G401 (cell line): ENCODE measurements at regions not wholly inside any gene's neighbourhood (a gene's known extent, or its start where the extent isn't known, plus 50 kb on each side); places are given as distances from the start of the nearest gene placed in this dataset.
"Not testable (repeated sequence)": the region's sequence is repeated elsewhere in the genome, so short reads cannot be mapped to it uniquely, and the experiment has no call there.

ENCODE experiments used
- DNase-seq: peaks from one replicate; pipeline ENCODE4 v3.0.0-alpha.2; 2015; ENCODE audit warnings: low spot score
- in situ Hi-C: cut with HindIII; loops from 2 replicates; pipeline ENCODE4 v1.10.0; 2016; ENCODE audit warnings: low sequenced_read_pairs, mixed read lengths

DNA sequence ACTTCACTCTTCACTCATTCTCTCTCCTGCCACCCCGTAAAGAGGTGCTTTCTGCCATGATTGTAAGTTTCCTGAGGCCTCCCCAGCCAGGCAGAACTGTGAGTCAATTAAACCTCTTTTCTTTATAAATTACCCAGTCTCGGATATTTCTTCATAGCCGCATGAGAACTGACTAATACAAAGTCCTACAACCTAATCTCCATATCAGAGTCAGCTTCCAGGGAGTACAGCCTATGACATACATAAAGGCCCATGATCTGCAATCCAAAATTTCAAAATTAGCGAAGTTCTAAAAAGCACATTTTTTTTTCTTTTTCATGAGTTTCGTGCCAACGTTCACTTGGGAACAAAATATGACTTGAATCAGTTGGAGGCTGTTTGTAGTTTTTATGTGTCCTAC, 256.9 kb upstream of the DUSP10 start:
- no peak for DNase-seq
- in situ Hi-C loops = no loop called here

DNA sequence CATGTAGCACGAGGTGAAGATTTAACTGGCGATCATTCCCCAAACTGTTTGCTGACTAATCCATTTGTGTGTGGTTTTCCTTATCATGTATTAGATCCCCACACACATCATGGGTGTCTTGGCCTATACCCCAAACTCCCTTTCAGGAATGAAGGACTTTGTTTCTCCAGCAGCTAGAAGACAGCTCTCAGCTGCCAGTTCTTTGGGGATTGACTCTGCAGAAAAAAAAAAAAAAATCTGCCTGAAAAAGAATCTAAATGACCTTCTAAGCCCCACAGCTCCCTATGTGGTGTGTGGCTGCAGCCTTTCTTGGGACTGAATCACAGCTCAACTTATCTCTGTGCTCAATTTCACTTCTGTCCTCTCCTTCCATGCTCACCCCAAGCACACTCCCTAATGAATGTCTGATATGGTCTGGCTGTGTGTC, 256.3 kb upstream of the DUSP10 start:
- no peak for DNase-seq
- in situ Hi-C loops = no loop called here

DNA sequence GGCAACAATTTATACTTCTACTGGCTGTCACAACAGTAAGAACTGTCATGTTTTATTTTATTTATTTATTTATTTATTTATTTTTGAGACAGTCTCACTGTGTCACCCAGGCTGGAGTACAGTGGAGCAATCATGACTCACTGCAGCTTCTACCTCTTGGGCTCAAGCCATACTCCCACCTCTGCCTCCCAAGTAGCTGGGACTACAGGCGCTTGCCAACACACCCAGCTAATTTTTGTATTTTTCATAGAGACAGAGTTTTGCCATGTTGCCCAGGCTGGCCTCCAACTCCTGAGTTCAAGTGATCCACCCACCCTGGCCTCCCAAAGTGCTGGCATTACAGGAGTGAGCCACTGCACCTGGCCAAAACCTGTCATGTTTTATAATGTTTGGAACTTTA, 255.1 kb upstream of the DUSP10 start:
- DNase-seq, in situ Hi-C loops: not testable (repeated sequence)

DNA sequence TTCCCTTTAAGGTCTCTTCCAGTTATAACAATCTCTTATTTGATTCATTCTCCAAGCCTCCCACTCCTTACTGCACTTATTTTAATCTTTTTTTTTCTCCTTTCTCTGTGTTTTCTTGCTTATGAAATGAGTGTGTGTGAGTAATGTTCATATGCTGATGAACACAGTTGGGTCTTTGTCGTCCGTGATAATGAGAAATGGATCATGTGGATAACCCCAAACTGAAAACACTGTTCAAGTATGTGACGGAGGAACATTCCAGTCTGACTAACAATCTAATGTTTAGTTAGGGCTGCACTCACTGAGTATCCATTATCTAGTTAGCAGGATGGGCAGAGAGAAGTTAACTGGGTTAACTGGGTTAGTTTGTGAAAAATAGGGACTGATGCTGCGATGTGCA, 253.1 kb upstream of the DUSP10 start:
- DNase-seq = no peak
- in situ Hi-C loops = no loop called here

DNA sequence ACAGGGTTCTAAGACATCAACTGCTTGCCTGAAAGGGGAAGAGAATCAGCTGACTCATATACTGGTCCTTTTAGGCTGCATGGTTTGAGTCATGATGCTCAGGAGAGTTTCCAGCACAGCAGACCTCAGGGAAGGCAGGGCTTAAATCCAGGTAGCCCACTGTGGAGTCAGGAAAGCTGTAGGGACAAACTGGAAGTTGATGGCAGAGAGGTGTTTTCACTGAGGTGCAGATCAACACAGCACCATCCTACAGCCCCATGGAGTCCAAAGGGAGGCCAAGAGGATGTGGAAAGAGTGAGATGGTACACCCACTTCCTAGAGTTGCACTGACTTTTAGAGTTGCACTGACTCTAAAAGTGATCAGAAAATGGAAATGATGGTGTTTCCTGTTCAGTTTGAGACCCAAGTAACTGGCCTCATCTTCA, 252.4 kb upstream of the DUSP10 start:
- DNase-seq = no peak
- in situ Hi-C loops = no loop called here

DNA sequence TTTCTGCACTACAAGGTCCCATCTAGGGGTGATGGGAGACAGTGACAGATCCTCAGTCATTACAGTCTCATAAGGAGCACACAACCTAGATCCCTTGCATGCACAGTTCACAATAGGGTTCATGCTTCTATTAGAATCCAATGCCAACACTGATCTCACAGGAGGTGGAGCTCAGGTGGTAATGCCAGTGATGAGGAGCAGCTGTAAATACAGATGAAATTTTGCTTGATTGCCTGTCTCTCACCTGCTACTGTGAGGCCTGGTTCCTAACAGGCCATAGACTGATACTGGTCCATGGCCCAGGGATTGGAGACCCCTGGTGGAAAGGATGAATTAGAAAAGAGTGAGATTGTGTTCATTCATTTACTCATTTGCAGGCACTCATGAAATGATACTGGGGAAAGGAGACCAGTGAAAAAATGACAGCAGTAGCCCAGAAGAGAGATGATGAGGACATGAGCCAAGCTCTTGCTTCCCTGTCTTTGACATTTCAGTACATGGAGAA, 251.6 kb upstream of the DUSP10 start:
- no peak for DNase-seq
- in situ Hi-C loops = no loop called here

DNA sequence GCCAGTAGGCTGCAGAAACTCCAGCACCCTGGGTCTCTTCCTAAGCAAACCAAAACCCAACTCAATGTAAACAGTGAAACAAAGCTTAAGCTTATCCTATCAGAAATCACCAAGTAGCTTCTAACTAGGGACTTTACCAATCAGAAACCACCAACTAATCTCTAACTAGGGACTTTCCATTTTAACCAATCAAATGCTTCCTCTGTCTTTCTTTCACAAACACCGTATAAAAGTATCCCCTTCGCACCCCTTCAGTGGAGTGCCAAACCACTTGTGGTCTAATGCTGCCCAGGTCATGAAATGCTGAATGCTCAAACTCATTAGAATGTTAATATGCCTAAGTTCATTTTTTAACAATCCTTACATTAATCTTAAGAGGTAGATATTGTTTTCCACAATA, 250.5 kb upstream of the DUSP10 start:
- no peak for DNase-seq
- in situ Hi-C loops = no loop called here

DNA sequence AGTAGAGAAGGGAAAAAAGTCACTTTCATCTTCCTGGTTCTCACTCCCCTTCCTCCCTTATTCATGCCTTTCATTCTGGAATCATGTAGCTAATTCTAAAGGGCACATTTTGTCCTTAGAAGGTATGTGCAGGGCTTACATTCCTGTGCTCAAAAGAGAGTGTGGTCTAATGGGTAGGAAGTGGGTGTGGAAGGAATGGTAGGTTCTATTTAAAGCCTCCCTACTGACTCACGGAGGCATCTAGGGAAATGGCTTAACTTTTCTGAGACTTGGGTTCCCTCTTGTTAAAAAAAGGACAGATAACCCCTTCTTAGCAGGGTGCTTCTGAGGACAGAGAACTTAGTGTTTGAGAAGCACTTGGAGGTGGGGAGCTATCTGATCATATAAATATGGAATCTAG, 249.3 kb upstream of the DUSP10 start:
- in situ Hi-C loops = no loop called here
- no peak for DNase-seq

DNA sequence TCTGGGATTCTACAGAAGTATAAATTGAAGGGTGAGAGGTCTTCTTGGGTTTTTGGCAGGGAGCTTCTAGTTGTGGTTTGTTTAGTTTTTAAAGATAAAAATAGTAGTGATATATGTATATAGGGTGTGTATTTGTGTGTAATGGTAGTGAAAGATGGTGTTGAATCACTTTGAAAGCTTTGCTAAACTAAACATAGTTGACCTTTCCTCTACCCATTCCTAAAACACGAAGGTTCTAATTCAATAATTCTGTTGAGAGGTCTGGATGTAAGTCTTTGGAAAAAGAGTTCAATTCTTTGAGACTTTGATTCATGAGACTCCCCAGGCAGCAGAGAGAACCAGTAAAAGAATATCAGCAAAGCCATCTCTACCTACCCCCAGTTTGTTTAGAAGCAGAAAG, 247.9 kb upstream of the DUSP10 start:
- in situ Hi-C loops = no loop called here
- DNase-seq = no peak

DNA sequence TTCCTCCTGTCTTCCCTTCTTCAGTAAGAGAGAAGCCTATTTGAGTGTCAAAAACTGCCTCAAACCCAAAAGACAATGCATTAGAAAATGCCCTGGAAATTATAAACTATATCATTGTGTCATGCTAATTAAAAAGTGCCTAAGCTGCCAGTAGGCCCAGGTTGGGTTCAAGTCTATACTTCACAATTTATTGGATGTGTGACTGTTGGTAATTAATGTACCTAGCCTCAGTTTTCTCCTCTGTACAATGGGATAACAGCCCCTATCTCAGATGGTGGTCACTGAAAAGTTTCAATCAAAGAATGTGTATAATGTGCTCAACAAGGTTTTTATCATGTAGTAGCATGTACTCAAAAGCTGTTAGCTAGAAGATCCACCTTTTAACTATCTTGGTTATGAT, 246.9 kb upstream of the DUSP10 start:
- no peak for DNase-seq
- in situ Hi-C loops = no loop called here

DNA sequence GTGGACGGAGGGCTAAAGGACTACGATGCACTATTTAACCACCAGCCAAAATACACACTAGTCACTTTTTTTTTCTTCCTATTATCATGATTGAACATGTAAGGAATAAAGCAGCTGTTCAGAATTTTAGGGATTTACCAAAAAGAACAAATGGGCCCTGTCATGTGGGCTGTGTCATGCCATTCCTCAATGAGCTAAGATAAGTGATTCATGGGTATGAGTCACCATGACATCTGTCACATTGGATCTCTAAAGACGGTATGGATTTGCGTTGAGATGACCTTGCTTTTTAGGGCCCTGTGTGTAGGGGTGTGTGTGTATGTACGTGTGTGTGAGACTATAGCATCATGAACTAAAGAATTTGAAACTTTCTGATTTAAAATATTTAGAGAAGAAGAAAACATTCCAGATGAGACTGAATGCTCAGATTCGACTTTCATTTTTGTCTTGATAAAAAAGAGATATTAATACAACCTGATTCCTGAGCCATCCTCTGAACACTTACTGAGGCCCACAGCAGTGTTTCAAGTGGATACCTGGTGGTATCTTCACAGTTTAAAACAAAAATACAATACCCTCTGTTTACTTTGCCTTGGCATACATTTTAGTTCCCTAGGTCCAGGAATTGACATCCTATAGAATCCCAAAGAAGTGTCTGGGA, 246.1 kb upstream of the DUSP10 start:
- no peak for DNase-seq
- in situ Hi-C loops = no loop called here

DNA sequence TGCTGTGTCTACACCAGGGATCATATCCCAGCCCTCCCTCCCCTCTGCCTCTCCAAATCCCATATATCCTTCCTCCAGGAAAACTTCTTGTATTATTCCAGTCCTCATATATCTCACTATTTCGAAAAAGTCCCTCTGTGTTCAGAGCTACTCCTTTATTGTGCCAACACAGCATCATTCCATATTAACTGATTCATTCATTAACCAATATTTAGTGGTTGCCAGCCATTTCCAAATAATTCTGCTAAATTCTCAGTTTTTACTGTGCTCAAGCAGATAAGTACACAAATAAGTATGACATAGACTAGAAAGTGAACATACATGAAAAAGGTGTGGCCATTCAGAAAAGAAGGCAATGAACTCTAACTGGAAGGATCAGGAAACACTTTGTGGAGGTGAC, 241.6 kb upstream of the DUSP10 start:
- DNase-seq = no peak
- in situ Hi-C loops = no loop called here

DNA sequence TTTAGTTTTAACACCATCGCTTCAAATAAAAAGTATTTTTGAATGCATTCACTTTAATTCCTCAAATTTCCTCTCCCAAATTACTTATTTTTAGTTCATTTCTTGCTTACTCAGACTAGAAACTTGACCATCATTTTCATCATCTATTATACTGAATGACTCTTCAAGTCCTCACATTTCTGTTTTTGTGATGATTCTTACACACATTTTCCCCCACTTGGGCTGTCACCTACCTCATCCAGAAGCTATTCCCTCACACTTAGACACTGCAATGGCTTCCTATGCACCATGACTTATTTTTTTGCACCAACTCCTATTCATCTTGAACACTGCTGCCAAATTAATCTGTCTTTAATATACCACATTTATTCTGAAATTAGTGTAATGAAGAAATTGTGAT, 239.6 kb upstream of the DUSP10 start:
- in situ Hi-C loops = no loop called here
- no peak for DNase-seq

DNA sequence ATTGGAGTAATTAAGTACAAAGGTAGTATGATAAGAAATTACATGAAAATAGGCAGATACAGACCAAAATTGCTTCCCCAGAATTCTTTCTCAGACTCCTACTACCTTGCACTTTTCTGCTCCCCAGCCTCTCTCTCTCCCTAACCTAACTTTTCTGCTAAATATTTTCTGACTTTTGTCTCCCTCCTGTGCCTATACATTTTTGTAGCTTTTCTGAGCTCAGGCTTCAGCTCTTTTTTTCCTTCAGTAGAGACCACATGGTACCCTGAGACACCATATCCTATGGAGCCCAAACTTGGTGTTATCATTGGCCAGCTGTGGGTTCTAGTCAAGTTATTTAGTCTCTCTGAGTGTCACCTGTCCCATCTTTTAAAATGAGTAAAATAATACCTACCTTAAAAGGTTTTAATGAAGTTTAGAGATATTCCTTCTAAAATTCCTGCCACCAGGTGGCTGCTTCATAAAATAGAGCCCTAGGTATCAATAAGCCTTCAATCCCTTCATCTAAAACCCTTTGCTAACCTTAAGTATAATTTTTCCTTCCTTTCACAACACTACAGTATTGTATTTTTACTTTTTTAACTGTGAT, 237.6 kb upstream of the DUSP10 start:
- in situ Hi-C loops = no loop called here
- DNase-seq = no peak

DNA sequence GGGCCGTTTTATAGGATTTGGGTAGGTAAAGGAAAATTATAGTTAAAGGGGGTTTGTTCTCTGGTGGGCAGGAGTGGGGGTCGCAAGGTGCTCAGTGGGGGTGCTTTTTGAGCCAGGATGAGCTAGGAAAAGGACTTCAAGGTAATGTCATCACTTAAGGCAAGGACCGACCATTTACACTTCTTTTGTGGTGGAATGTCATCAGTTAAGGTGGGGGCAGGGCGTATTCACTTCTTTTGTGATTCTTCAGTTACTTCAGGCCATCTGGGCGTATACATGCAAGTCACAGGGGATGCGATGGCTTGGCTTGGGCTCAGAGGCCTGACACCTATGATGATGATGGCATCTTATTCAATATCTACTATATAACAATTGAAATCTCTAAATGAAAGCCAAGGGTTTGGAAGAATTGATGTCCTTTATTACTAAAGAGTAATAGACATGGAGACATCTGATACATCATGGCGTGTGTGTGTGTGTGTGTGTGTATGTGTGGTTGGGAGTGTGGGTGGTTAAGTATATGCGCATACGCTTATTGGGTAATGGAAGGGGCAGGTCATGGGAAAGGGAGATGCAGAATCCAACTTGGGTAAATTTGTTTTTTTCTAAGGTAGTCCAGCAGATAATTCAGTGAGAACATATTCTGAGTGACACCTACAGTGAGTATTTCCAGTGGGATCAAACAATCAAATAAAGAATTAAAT, 236.9 kb upstream of the DUSP10 start:
- DNase-seq, in situ Hi-C loops: not testable (repeated sequence)

DNA sequence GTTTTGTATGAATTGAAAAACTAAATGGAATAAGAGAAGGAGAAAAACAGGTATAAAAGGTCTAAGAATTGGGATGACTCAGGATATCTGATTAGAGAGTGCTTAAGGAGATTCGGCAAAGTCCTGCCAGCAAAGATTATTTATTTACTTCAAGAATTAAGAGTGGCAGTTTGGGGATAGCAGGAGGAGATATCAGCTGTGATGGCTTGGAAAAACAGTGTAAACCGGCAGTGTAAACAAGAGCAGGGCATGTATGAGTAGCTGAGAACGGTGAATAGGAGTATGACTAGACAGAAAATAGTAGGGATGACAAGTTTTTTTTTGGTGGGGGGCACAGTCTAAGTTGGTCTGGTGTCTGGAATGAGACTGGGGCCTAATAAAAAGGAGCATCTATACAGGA, 231.9 kb upstream of the DUSP10 start:
- in situ Hi-C loops, DNase-seq: not testable (repeated sequence)

DNA sequence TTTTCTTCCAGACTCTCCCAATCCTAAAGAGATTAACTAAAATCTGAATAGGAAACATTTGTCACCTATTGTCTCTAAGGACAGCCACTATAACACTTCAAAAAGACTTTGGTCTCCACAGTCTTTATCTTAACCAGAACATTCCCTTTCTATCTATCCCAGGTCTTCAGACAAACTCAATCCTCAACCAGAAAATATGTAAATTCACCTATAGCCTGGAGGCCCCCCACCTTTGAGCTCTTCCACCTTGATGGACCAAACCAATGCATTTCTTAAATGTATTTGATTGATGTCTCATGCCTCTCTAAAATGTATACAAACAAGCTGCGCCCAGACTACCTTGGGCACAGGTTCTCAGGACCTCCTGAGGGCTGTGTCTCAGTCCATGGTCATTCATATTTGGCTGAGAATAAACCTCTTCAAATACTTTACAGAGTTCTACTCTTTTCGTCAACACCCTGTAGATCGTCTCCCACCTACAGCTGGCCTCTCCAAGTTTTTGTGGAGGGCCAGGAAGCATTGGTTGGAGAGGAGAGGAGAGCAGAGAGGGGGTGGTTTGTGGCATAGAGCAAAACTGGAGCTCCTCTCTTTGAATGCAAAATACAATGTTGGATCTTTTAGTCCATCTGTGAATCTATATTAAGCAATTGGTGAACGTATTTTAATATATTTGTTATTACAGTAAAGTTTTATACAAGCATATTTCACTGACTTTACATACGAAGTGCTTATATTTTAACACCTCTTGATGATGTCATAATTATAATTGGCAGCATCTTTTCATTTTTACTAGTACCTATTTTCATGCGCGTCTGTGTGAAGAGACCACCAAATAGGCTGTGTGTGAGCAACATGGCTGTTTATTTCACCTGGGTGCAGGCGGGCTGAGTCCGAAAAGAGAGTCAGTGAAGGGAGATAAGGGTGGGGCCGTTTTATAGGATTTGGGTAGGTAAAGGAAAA, 230.7 kb upstream of the DUSP10 start:
- in situ Hi-C loops = no loop called here
- DNase-seq = no peak

DNA sequence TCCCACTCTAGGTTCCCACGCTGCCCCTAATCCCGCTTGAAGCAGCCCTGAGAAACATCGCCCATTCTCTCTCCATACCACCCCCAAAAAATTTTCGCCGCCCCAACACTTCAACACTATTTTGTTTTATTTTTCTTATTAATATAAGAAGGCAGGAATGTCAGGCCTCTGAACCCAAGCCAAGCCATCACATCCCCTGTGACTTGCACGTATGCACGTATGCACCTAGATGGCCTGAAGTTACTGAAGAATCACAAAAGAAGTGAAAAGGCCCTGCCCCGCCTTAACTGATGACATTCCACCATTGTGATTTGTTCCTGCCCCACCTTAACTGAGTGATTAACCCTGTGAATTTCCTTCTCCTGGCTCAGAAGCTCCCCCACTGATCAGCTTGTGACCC, 229.1 kb upstream of the DUSP10 start:
- in situ Hi-C loops, DNase-seq: not testable (repeated sequence)

DNA sequence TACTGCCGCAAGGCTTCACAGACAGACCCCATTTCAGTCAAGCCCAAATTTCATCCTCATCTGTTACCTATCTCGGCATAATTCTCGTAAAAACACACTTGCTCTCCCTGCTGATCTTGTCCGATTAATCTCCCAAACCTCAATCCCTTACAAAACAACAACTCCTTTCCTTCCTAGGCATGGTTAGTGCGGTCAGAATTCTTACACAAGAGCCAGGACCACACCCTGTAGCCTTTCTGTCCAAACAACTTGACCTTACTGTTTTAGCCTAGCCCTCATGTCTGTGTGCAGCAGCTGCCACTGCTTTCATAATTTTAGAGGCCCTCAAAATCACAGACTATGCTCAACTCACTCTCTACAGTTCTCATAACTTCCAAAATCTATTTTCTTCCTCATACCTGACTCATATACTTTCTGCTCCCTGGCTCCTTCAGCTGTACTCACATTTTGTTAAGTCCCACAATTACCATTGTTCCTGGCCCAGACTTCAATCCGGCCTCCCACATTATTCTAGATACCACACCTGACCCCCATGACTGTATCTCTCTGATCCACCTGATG, 227.5 kb upstream of the DUSP10 start:
- DNase-seq, in situ Hi-C loops: not testable (repeated sequence)
